Ovary (tissue), 3 donors: ENCODE measurements at regions not wholly inside any gene's neighbourhood (a gene's known extent, or its start where the extent isn't known, plus 50 kb on each side); places are given as distances from the start of the nearest gene placed in this dataset.

Experiments
- CTCF ChIP-seq, 3 donors: fragments of 450-650 bp in 2 of 3; fragments of 200-600 bp in 1 of 3; IDR thresholded peaks; one replicate each; pipeline versions ENCODE4 v1.5.1 to v1.8.0; 2016 to 2022; ENCODE audit warnings: antibody characterized with exemption in 3 of 3, mild to moderate bottlenecking in 1 of 3
- POLR2A ChIP-seq: fragments of 450-650 bp; IDR thresholded peaks from one replicate; pipeline ENCODE4 v1.6.1; 2017; ENCODE audit warnings: antibody characterized with exemption, mild to moderate bottlenecking, moderate library complexity
- donor health status: DM: no; HTN: no; CAD: no.

- TF ChIP-seq CTCF (IDR thresholded peaks at IDR 0.05) (no peak), POLR2A (no peak)
Measured at GRCh38 chr9:89879701-89880100, 274.9 kb downstream of the GADD45G start.
